ENCODE measurements at regions not wholly inside any gene's neighbourhood (a gene's known extent, or its start where the extent isn't known, plus 50 kb on each side); places are given as distances from the start of the nearest gene placed in this dataset.

- Mint-ChIP-seq H3K27ac (ENCODE audit: unreplicated experiment) (no peak overlapping the region), H3K4me1 (ENCODE audit: low read depth, unreplicated experiment) (peaks cover 57% of the 10 kb centered on the region), H3K4me3 (ENCODE audit: low read depth, unreplicated experiment) (no peak overlapping the region), H3K36me3 (ENCODE audit: insufficient read depth, unreplicated experiment) (peaks cover 4% of the 10 kb centered on the region), H3K9me3 (ENCODE audit: low read depth, unreplicated experiment) (no peaks in the 10 kb centered on the region), H3K27me3 (ENCODE audit: unreplicated experiment) (no peaks in the 10 kb centered on the region)
- no TSS peak for BruUV-seq (replicated peaks)
- TF ChIP-seq CTCF (IDR thresholded peaks at IDR 0.05; ENCODE audit: unreplicated experiment), result no peak
- CTCF ChIA-PET, result no interaction called here
- intact Hi-C loops (cut with micrococcal nuclease; ENCODE audit: unreplicated experiment), result no loop called here
- DNase-seq, result no peak
Observed at GRCh38 chr3:151971814-151972579, 98.6 kb downstream of the SUCNR1 start.

- Mint-ChIP-seq H3K9me3 (ENCODE audit: low read depth, unreplicated experiment) (no peaks in the 10 kb centered on the region), H3K27ac (ENCODE audit: unreplicated experiment) (no peak overlapping the region), H3K4me1 (ENCODE audit: low read depth, unreplicated experiment) (peaks cover 57% of the 10 kb centered on the region), H3K36me3 (ENCODE audit: insufficient read depth, unreplicated experiment) (peaks cover 4% of the 10 kb centered on the region), H3K27me3 (ENCODE audit: unreplicated experiment) (no peaks in the 10 kb centered on the region), H3K4me3 (ENCODE audit: low read depth, unreplicated experiment) (no peak overlapping the region)
- TF ChIP-seq CTCF (IDR thresholded peaks at IDR 0.05; ENCODE audit: unreplicated experiment), result no peak
- DNase-seq, result no peak
- CTCF ChIA-PET, result no interaction called here
- BruUV-seq (replicated peaks), result no TSS peak
- intact Hi-C loops (cut with micrococcal nuclease; ENCODE audit: unreplicated experiment), result no loop called here
Observed at GRCh38 chr3:151974067-151974466, 100.6 kb downstream of the SUCNR1 start.

- intact Hi-C loops (cut with micrococcal nuclease; ENCODE audit: unreplicated experiment), result loop anchor here (2.0 kb wide), 1 partner anchor 46 kb away; no protein-coding TSS in a partner anchor
- no peak for TF ChIP-seq CTCF (IDR thresholded peaks at IDR 0.05; ENCODE audit: unreplicated experiment)
- Mint-ChIP-seq H3K4me3 (ENCODE audit: low read depth, unreplicated experiment) (peak overlapping the region; percentile 39), H3K36me3 (ENCODE audit: insufficient read depth, unreplicated experiment) (peaks cover 4% of the 10 kb centered on the region), H3K27me3 (ENCODE audit: unreplicated experiment) (no peaks in the 10 kb centered on the region), H3K9me3 (ENCODE audit: low read depth, unreplicated experiment) (no peaks in the 10 kb centered on the region), H3K4me1 (ENCODE audit: low read depth, unreplicated experiment) (peaks cover 50% of the 10 kb centered on the region), H3K27ac (ENCODE audit: unreplicated experiment) (peak overlapping the region; percentile 53)
- no TSS peak for BruUV-seq (replicated peaks)
- CTCF ChIA-PET, result interaction anchor here (0.5 to 1.2 kb wide), 4 partner anchors 50 to 1291 kb away, joined by 3 to 4 read pairs (median 4); no protein-coding TSS in a partner anchor
- DNase-seq, result peak; percentile 50
Observed at GRCh38 chr3:151976211-151977050, 103.0 kb downstream of the SUCNR1 start.

- Mint-ChIP-seq H3K27ac (ENCODE audit: unreplicated experiment) (no peak overlapping the region), H3K4me1 (ENCODE audit: low read depth, unreplicated experiment) (peaks cover 17% of the 10 kb centered on the region), H3K4me3 (ENCODE audit: low read depth, unreplicated experiment) (no peak overlapping the region), H3K9me3 (ENCODE audit: low read depth, unreplicated experiment) (no peaks in the 10 kb centered on the region), H3K36me3 (ENCODE audit: insufficient read depth, unreplicated experiment) (peaks cover 4% of the 10 kb centered on the region), H3K27me3 (ENCODE audit: unreplicated experiment) (no peaks in the 10 kb centered on the region)
- CTCF ChIA-PET, result no interaction called here
- TF ChIP-seq CTCF (IDR thresholded peaks at IDR 0.05; ENCODE audit: unreplicated experiment), result no peak
- DNase-seq, result no peak
- BruUV-seq (replicated peaks), result no TSS peak
- intact Hi-C loops (cut with micrococcal nuclease; ENCODE audit: unreplicated experiment), result no loop called here
Observed at GRCh38 chr3:151979906-151980305, 106.5 kb downstream of the SUCNR1 start.
